K562 (cell line): ENCODE measurements at regions not wholly inside any gene's neighbourhood (a gene's known extent, or its start where the extent isn't known, plus 50 kb on each side); places are given as distances from the start of the nearest gene placed in this dataset.

Experiments
- ATAC-seq: fragments of 200-7000 bp; cut with Tn5 transposase; 3 replicates; pipeline ENCODE4 v1.9.1; 2020; ENCODE audit warnings: moderate library complexity
- BruUV-seq: library from RNA; stranded (reverse); fragments of 400-500 nt; replicated peaks from 2 replicates; lab custom pipeline; 2021; lab: Mats Ljungman, UMichigan
- CTCF ChIA-PET: fragments of 300-600 bp; formaldehyde crosslinking; extraction: SDS; loops from one replicate; lab custom pipeline; 2021; ENCODE audit warnings: low intra/inter-chr PET ratio; lab: Yijun Ruan, JAX
- POLR2A ChIA-PET: fragments of 300-600, 350-650 bp; sonication (Branson Sonifier 250); formaldehyde crosslinking; extraction: SDS; loops from one replicate; lab custom pipeline; 2021; ENCODE audit warnings: antibody characterized with exemption, inconsistent platforms; lab: Yijun Ruan, JAX
- DNase-seq, 4 experiments: peaks; one replicate each; pipeline versions ENCODE4 v3.0.0 to v3.0.0-alpha.2; 2011 to 2018; ENCODE audit warnings: low spot score in 3 of 4, mixed read lengths in 3 of 4; ENCODE audit errors: extremely low read depth in 1 of 4
- FAIRE-seq: peaks from 2 replicates; lab custom pipeline; 2011; peaks lifted over from hg19 to GRCh38; lab: Jason Lieb, UNC
- H2AFZ ChIP-seq: 2 replicates; pipeline ENCODE4 v1.6.0; 2011; ENCODE audit warnings: low read depth, low read length, control low read depth, inconsistent platforms
- H3K27ac ChIP-seq: fragments of 200-600 bp; 3 replicates; pipeline ENCODE4 v1.8.0; 2011; ENCODE audit warnings: low read depth, mild to moderate bottlenecking, control low read depth, inconsistent platforms, low read length, moderate library complexity, mixed read lengths; ENCODE audit errors: extremely low read depth
- H3K27me3 ChIP-seq, 2 experiments: fragments of 300-600 bp in 1 of 2; 2 replicates in 1 of 2; 3 replicates in 1 of 2; pipeline versions ENCODE4 v1.6.0 to v1.8.0; 2011; ENCODE audit warnings: inconsistent platforms in 2 of 2, low read length in 2 of 2, mild to moderate bottlenecking in 1 of 2, mixed read lengths in 1 of 2, moderate library complexity in 1 of 2; ENCODE audit not compliant: control insufficient read depth in 2 of 2, insufficient read depth in 2 of 2
- H3K36me3 ChIP-seq: fragments of 300-600 bp; 3 replicates; pipeline ENCODE4 v1.8.0; 2011; ENCODE audit warnings: mild to moderate bottlenecking, low read length, inconsistent platforms; ENCODE audit not compliant: control insufficient read depth, insufficient read depth
- H3K4me1 ChIP-seq, 2 experiments: fragments of 200-600 bp in 1 of 2; replicated peaks in 1 of 2; 2 replicates in 1 of 2; 3 replicates in 1 of 2; pipeline versions ENCODE4 v1.5.1 to v1.8.0; 2011; ENCODE audit warnings: inconsistent platforms in 2 of 2, low read length in 2 of 2, mild to moderate bottlenecking in 1 of 2, mixed read lengths in 1 of 2, moderate library complexity in 1 of 2; ENCODE audit not compliant: control insufficient read depth in 2 of 2, insufficient read depth in 2 of 2
- H3K4me2 ChIP-seq: 2 replicates; pipeline ENCODE4 v1.6.1; 2011; ENCODE audit warnings: low read length, control low read depth, inconsistent platforms, mixed read lengths; ENCODE audit not compliant: insufficient read depth
- H3K4me3 ChIP-seq: fragments of 200-600 bp; sonication (generic), shearing (Covaris generic); 2 replicates; pipeline ENCODE4 v1.5.1; 2016; ENCODE audit warnings: control low read depth, inconsistent platforms
- H3K79me2 ChIP-seq: fragments of 200-600 bp; 3 replicates; pipeline ENCODE4 v1.8.0; 2011; ENCODE audit warnings: low read length, inconsistent platforms; ENCODE audit not compliant: control insufficient read depth, insufficient read depth
- H3K9ac ChIP-seq, 2 experiments: 2 replicates each; pipeline versions ENCODE4 v1.6.0 to v1.6.1; 2011; ENCODE audit warnings: low read depth in 2 of 2, low read length in 2 of 2, control low read depth in 1 of 2, inconsistent platforms in 1 of 2, mild to moderate bottlenecking in 1 of 2, mixed read lengths in 1 of 2; ENCODE audit not compliant: insufficient read depth in 1 of 2
- H3K9me1 ChIP-seq: one replicate; pipeline ENCODE4 v1.6.0; 2011; ENCODE audit warnings: inconsistent platforms, mild to moderate bottlenecking, low read length, moderate library complexity; ENCODE audit not compliant: control insufficient read depth, insufficient read depth
- H3K9me3 ChIP-seq: replicated peaks from 2 replicates; pipeline ENCODE4 v1.5.1; 2011; ENCODE audit warnings: low read depth, low read length, inconsistent platforms; ENCODE audit not compliant: control insufficient read depth, insufficient read depth
- H4K20me1 ChIP-seq: replicated peaks from 2 replicates; pipeline ENCODE4 v1.6.1; 2011; ENCODE audit warnings: low read length, inconsistent platforms, mixed read lengths; ENCODE audit not compliant: control insufficient read depth, insufficient read depth
- HDAC1 ChIP-seq, 2 experiments: fragments of 450-650 bp; IDR thresholded peaks; 2 replicates each; pipeline ENCODE4 v1.6.1; 2016 to 2017; ENCODE audit warnings: inconsistent platforms in 1 of 2, mild to moderate bottlenecking in 1 of 2, moderate library complexity in 1 of 2
- ID3 ChIP-seq, 2 experiments: fragments of 250-450 bp in 1 of 2; fragments of 450-650 bp in 1 of 2; sonication (Bioruptor Pico) in 1 of 2; IDR thresholded peaks; 2 replicates each; pipeline versions ENCODE4 v1.6.1 to v1.8.0; 2016 to 2021; ENCODE audit warnings: mild to moderate bottlenecking in 2 of 2, moderate library complexity in 2 of 2, missing compliant biosample characterization in 1 of 2, missing genetic modification characterization in 1 of 2
- KLF10 ChIP-seq: fragments of 250-450 bp; sonication (Bioruptor Pico); IDR thresholded peaks from 2 replicates; pipeline ENCODE4 v1.6.1; 2021; ENCODE audit warnings: matching md5 sums
- MEIS2 ChIP-seq: fragments of 450-650 bp; IDR thresholded peaks from 2 replicates; pipeline ENCODE4 v1.6.1; 2014; ENCODE audit warnings: mild to moderate bottlenecking; ENCODE audit not compliant: partially characterized antibody
- MITF ChIP-seq: IDR thresholded peaks from 2 replicates; pipeline ENCODE4 v1.6.1; 2014; ENCODE audit warnings: antibody characterized with exemption
- NFIX ChIP-seq: fragments of 250-450 bp; sonication (Bioruptor Pico); IDR thresholded peaks from 2 replicates; pipeline ENCODE4 v1.4.0; 2020; ENCODE audit warnings: low read depth, mild to moderate bottlenecking, moderate library complexity
- PBX2 ChIP-seq, 2 experiments: IDR thresholded peaks in 1 of 2; conservative IDR thresholded peaks in 1 of 2; 2 replicates each; pipeline ENCODE4 v1.6.1; 2016; ENCODE audit warnings: low read depth in 2 of 2, mild to moderate bottlenecking in 1 of 2, missing compliant biosample characterization in 1 of 2, missing genetic modification characterization in 1 of 2, moderate library complexity in 1 of 2
- SIN3A ChIP-seq, 2 experiments: fragments of 150-350 bp in 1 of 2; IDR thresholded peaks; 2 replicates each; pipeline ENCODE4 v1.6.1; 2011 to 2016; ENCODE audit warnings: borderline replicate concordance in 2 of 2, low read depth in 2 of 2, low read length in 2 of 2, mild to moderate bottlenecking in 2 of 2, moderate library complexity in 2 of 2; ENCODE audit not compliant: control insufficient read depth in 1 of 2
- XRCC3 ChIP-seq: fragments of 450-650 bp; IDR thresholded peaks from 2 replicates; pipeline ENCODE4 v1.6.1; 2017; ENCODE audit warnings: mild to moderate bottlenecking, moderate library complexity
- ZNF780A ChIP-seq: fragments of 250-450 bp; sonication (Bioruptor Pico); IDR thresholded peaks from 2 replicates; pipeline ENCODE4 v1.5.0; 2021; ENCODE audit warnings: mild to moderate bottlenecking
- ZSCAN29 ChIP-seq: fragments of 450-650 bp; IDR thresholded peaks from 2 replicates; pipeline ENCODE4 v1.6.1; 2017
- WGBS: fragments of 100-300 bp; shearing (Covaris generic); methylation state at CpG from one replicate; pipeline ENCODE4 v1.1.6; 2016; ENCODE audit warnings: low coverage, mixed read lengths; ENCODE audit not compliant: insufficient coverage; ENCODE audit errors: missing lambda C conversion rate; 5-methylcytosine and 5-hydroxymethylcytosine counted together
- in situ Hi-C: fragments of 300-500 bp; cut with MboI; formaldehyde crosslinking; loops from 4 replicates; pipeline ENCODE4 v1.15.0; 2018; ENCODE audit warnings: inconsistent platforms, mixed read lengths
- intact Hi-C: fragments of 100-400 bp; cut with micrococcal nuclease; formaldehyde crosslinking; loops from 2 replicates; pipeline ENCODE4 v1.14.2; 2022

GRCh38 chr3:33929813-33930212, 131.4 kb downstream of the PDCD6IP start:
- Histone ChIP-seq H3K79me2 (no peaks in the 10 kb centered on the region), H3K4me2 (no peak overlapping the region), H3K36me3 (no peaks in the 10 kb centered on the region), H4K20me1 (no peaks in the 10 kb centered on the region), H3K9me3 (no peaks in the 10 kb centered on the region), H3K4me3 (no peak overlapping the region), H3K9me1 (no peaks in the 10 kb centered on the region), H2AFZ (no peak overlapping the region), H3K9ac (no peak overlapping the region), H3K4me1 (peaks cover 3 to 19% of the 10 kb centered on the region in 2 experiments; a peak in 4 of 5 replicates), H3K27me3 (no peaks in the 10 kb centered on the region), H3K27ac (no peak overlapping the region)
- in situ Hi-C loops = no loop called here
- DNase-seq (no peak), ATAC-seq (no peak), FAIRE-seq (no peak)
- no TSS peak for BruUV-seq
- intact Hi-C loops = loop anchor here (10.0 kb wide), 1 partner anchor 135 kb away; the partner anchor contains the start of gene PDCD6IP
- WGBS = 65% methylated on average over 2 of the region's 2 CpGs
- POLR2A ChIA-PET = interaction anchor here (1.5 kb wide), 1 partner anchor 16 kb away, joined by 10 read pairs; no protein-coding TSS in a partner anchor
- TF ChIP-seq KLF10 (CRISPR knock-in tag) (no peak), NFIX (CRISPR knock-in tag) (no peak), HDAC1 (IDR thresholded peaks at IDR 0.05) (no peak), ID3 (CRISPR knock-in tag; IDR thresholded peaks at IDR 0.05) (no peak), ID3 (tag; IDR thresholded peaks at IDR 0.05) (no peak)
- CTCF ChIA-PET = no interaction called here

- in situ Hi-C loops (no loop called here), intact Hi-C loops (loop anchor here (10.0 kb wide), 1 partner anchor 137 kb away; the partner anchor contains the start of gene PDCD6IP)
- ChIA-PET CTCF (no interaction called here), POLR2A (interaction anchor here (0.6 to 2.0 kb wide), 4 partner anchors 17 to 71 kb away, joined by 3 to 5 read pairs (median 4); no protein-coding TSS in a partner anchor)
- Histone ChIP-seq H3K36me3 (no peaks in the 10 kb centered on the region), H3K4me1 (peaks cover 11 to 30% of the 10 kb centered on the region in 2 experiments), H3K9me1 (no peaks in the 10 kb centered on the region), H3K9ac (no peak overlapping the region), H3K4me3 (no peak overlapping the region), H3K4me2 (no peak overlapping the region), H2AFZ (peak overlapping the region; percentile 58; the same call in 1 of the 2 replicates), H3K27ac (no peak overlapping the region), H3K79me2 (peaks cover 1% of the 10 kb centered on the region; the same call in 1 of the 3 replicates), H4K20me1 (no peaks in the 10 kb centered on the region), H3K9me3 (peaks cover 4% of the 10 kb centered on the region), H3K27me3 (no peaks in the 10 kb centered on the region)
- no peak for ATAC-seq
- no peak for FAIRE-seq
- BruUV-seq = no TSS peak
- no peak for DNase-seq
- TF ChIP-seq SIN3A (IDR thresholded peaks at IDR 0.05; ENCODE audit: borderline replicate concordance in 2 of 2, control insufficient read depth in 1 of 2, low read depth in 2 of 2, low read length in 2 of 2) = no peak
- no peak for TF ChIP-seq ZNF780A (CRISPR knock-in tag)
- peak; percentile 60 for TF ChIP-seq MEIS2
- TF ChIP-seq PBX2 (CRISPR knock-in tag; IDR thresholded peaks at IDR 0.05; ENCODE audit: low read depth) = no peak
- peak; percentile 46 for TF ChIP-seq PBX2 (tag; conservative IDR thresholded peaks at IDR 0.05; ENCODE audit: low read depth)
- TF ChIP-seq XRCC3 = no peak
- no peak for TF ChIP-seq MITF
- no peak for TF ChIP-seq ZSCAN29
These were observed 133.1 kb downstream of the PDCD6IP start for GRCh38 chr3:33931512-33931911.
